ENCODE measurements at regions not wholly inside any gene's neighbourhood (a gene's known extent, or its start where the extent isn't known, plus 50 kb on each side); places are given as distances from the start of the nearest gene placed in this dataset.
A peak's percentile ranks its signal among the peaks of the same experiment; 100 is the strongest.
"Not testable (repeated sequence)": the region's sequence is repeated elsewhere in the genome, so short reads cannot be mapped to it uniquely, and the experiment has no call there.

DNA sequence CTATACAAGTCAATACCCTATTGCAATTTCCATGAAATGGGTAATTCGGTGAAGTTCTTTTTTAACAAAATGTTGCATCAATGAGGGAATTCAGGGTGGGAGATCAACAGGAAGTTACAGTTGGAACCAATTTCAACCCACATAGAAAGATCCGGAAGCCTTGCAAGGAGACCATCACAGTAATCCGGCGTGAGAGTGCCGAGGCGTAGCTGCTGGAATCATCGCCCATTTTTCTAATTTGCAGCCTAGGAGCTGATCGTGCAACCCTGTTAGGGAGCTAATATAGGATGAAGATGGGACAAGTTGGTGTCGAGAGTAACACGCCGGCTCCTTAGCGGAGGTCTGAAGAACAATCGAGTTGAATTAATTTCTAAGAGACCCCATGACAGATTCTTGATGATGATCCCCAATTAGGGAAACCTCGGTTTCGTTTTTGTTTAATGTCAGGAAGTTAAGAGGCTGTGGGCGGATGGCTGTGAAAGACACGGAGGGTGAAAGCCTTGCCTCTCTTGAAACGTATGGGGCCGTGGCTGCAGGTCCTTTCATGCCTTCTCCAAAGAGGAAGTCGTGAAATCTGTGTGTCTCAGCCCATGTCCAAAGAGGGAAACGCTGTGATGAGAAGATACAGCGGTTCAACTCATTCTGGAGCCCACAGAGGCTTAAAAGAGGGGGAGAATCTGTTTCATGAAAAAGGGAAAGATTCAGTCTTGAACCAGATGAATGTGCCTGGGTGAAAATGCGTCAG, 51.2 kb upstream of the CARD11 start:
- DNase-seq = peak in 11 of 51 donors; percentile 2 to 27 (median 8)

DNA sequence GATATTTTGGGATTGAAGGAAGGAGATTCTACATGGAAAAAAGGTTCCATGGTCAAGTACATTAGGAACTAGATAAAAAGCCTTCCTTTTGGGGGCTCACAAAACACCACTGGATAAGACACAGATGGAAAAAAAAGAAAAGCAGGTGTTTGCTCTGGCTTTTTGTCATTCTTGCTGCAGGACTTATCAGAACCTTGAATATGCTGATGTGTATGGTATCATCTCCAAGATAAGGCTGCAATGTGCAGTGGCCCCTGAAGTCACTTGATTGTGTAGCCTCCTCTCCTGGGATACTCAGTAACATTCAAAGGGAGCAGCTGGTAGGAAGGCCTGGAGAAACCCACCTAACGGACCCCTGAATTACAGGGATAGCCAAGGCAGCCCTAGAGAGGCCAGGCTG, 54.1 kb upstream of the CARD11 start:
- no peak for DNase-seq

DNA sequence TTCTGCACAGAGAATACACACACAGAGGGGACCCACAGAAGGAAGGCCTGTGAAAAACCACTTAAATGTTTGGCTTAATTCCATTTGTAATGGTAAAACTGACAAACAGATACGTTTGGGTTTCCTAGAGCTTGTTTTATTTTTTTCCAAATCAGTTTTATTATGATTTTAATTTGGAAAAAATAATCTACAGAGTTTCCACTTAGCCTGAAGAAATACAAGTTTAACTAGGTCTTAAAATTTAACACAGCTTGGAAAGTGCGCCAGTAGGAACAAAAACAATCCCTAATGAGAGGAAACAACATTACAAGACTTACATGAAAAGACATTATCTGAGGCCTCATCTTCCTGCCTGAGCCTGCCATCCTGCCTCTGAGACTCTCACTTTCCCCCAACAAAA, 58.5 kb upstream of the CARD11 start:
- DNase-seq = no peak

DNA sequence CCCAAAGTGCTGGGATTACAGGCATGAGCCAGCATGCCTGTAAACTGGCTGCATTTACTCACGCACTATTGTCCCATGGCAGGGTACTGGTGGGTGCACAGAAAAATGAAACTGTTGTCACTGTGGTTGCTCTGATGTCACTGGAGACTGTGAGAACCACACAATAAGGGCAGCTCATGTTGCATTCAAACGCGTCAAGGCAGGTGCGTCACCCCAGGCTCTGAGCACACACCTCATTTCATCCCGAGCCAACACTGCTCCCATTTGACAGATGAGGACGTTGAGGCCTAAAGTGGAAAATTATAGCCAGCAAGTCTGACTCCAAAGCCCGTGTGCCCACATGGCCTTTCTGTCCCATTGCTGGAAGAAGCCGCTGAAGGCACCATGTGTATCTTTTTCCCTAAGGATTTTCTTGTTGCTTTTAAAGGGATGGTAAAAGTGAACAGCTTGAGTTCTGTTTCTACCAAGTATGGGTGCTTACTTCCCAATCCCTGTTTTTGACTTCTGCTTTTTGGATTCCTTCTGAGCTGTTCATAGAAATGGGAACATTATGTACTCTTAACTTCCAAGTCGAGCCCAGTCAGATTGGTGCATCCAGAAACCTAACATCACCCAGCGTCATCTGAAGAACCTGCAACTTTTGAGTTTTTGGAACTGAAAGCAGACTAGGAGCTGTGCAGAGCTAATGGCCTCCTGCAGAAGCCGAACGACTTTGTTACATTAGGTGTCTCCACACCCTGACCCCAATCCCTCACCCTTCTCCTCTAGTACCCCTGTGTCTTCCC, 60.1 kb upstream of the CARD11 start:
- peak in 1 of 51 donors; percentile 18 for DNase-seq

DNA sequence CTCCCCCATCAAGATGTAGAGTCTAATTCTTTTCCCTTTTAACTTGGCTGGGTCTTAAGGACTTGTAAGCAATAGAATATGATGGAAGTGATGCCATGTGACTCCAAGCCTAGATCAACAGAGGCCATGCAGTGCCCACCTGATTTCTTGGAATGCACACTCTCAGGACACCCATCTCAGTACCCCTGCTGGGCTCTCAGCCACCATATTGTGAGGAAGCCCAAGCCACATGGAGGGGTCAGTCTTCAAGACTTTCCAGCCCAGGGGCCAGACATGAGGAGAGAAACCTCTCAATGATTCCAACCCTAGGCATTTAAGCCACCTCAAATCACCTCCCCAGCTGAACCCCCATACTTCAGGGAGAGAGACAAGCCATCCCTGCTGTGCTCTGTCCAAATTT, 62.2 kb upstream of the CARD11 start:
- no peak for DNase-seq

DNA sequence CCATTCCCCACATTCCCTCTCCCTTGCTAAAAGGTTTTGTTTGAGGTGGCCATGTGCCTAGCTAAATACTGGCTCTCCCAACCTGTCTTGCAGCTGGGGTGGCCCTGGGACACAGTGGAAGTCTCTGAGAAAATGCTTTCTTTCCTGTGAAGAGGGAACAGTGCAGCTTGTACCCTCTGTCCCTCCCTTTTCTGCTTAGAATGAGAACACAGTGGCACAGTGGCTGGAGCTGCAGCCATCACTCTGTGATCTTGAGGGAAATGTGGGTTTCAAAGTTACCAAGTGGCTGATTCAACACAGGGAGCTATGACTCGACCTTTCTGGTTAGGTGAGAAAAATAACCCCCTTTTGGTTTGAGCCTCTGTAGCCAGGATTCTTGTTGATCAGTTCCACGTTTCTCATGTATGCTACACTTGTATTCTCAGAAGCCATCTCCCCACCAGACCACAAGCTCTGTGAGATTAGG, 62.7 kb upstream of the CARD11 start:
- DNase-seq = no peak

DNA sequence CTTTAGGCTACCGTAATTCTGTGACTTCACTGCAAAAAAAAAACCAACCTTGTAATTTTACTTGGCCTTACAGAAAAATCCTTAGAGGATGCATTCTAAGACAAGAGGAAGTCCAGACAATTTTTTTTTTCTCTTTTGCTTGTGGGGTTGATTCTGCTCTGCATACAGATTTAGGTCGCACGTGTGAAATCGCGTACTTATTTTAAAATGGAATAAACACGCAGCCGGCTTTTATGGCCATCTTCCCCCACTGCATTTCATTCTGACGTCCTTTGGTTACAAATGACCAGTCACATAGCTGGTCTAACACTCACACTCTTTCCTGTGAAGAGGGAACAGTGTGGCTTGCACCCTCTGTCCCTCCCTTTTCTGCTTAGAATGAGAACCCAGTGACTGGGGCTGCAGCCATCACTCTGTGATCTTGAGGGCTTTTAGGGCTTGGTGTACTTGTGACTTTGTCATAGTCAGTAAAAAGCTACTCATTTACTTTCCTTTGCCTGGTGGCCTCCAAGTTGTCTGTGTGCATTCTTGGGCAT, 63.6 kb upstream of the CARD11 start:
- DNase-seq = no peak

DNA sequence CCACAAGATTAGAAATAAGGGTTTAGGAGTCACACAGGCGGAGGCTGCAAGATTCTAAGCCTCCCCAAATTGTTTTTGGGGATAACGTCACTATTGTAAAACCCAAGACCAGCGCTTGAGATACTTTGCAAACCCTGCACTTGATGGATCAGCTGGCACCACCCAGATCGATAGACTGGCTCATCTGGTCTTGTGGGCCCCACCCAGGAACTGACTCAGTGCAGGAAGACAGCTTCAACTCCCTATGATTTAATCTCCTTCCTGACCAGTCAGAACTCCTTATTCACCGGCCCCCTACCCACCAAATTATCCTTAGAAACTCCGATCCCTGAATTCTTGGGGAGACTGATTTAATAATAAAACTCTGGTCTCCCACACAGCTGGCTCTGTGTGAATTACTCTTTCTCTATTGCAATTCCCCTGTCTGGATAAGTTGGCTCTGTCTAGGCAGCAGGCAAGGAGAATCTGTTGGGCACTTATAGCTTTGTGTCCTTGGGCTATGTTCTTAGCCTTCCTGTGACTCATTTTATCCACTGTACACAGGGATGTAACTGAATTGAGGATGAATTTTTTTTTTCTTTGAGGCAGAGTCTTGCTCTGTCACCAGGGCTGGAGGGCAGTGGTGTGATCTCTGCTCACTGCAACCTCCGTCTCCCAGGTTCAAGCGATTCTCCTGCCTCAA, 64.4 kb upstream of the CARD11 start:
- no peak for DNase-seq

DNA sequence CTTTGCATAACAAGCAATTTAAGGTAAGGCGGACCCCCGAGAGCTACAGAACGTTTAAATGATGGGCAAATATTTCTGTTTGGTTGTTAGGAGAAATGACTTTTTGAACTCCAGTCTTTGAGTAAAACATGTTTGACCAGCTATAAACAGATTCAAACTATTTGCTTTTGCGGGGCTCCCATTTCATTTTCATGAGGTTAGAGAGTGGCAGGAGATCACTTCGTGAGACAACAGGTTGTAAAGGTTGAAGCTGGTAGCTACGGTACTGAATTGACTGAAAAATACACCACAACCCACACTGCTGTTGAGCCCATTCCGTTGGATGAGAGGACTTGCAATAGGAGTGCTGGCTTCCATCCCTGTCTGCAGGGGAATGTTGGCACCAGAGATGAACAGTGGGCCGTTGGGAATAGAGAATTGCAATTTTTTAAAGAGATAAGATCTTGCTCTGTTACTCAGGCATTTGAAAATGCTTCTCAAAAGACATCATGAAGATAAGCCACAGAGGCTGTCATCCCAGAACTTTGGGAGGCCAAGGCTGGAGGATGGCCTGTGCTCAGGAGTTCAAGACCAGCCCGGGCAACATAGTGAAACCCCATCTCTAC, 65.7 kb upstream of the CARD11 start:
- DNase-seq = no peak

DNA sequence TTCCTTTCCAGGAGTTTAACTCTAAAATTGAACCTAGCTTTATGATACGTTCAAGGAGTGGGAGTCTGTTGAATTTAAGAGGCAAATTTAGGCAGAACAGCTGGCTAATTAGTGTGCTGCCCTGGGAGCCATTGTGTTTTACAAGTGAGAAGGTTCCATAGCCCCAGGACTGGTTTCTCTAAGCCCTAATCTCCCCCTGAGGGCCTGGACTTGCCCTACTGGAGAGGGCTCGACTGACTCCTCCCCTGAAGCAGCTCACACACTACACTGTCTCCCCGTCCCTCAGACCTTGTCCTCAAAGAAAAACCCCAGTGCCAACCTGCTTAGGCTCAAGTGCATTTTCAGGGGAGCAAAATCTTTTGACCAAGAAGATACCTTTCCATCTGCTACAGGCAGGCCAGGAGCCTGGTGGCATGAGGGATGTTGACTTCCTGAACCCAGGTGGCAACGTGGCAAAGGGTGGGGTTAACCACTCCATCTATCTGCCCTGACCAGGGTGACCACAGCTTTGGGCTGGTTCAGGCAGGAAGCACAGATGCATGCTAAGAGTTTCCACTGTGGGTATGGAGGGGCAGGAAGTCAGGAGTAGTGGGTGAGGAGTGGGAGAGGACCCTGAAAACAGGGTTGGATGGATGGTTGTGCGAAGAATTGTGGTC, 68.9 kb upstream of the CARD11 start:
- DNase-seq = no peak

DNA sequence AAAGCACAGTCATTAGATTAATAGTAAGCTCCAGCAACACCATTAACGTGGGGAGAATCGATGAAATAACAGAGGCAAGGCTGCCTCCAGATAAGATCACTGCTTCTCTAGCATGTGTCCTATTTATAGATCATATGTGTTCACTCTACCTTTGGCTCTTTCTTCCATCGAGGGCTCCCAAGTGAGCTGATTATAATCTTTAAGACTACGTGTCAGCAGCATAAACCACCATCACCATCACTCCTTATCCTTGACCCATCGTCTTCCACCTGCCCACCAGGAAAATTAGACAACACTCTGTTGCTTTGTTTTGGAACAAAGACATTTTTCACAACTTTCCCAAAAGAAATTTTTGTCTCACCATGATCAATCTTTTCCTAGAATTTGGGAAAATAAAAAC, 71.2 kb upstream of the CARD11 start:
- DNase-seq = no peak

DNA sequence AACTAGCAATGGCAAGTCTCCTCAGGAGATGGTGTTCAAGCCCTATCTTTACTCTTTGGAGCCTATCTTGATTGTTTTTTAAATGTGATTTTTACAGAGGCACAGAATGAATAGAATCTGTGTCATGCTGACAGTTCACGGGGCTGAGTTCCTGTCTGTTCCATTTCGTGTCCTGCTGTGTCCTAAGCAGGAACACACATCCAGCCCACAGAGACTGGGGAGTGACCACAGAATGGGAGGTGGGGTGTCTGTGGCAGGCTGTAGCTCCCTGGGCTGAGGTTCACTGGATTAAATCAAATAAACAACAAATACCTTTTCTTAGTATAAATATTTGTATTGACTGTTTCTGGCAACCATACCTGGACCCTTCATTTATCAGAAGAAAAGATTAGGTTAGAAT, 73.4 kb upstream of the CARD11 start:
- no peak for DNase-seq

DNA sequence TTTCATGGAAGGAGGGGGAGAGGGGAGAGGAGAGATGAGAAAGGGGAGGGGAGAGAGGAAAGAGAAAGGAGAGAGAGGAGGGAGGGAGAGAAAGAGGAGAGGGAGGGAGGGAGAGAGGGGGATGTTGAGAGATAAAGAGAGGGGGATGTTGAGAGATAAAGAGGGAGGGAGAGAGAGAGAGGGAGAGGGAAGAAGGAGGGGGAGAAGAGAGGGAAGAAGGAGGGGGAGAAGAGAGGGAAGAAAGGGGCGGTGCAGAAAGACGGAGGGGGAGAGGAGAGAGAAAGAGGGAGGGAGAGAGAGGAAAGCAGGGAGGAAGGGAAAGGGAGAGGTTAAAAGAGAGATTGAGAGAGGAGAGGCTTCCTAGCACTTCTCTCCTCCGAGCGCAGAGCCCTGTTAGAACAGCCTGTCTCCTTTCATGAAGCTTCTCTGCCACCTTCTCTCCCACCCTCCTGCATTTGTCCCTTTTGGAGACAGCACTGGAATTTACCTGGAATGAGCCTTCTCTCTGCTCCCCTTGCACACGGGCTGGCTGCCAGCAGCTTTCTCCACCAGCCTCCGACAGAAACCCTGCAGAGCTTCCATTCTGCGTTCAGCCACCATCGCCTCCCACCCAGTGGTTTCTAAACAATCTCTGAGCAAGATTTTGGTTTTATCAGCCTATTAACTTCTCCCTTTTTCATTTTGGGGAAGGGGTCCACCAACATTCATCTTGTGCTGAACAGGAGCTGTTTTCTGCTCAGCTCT, 74.0 kb upstream of the CARD11 start:
- DNase-seq = no peak

DNA sequence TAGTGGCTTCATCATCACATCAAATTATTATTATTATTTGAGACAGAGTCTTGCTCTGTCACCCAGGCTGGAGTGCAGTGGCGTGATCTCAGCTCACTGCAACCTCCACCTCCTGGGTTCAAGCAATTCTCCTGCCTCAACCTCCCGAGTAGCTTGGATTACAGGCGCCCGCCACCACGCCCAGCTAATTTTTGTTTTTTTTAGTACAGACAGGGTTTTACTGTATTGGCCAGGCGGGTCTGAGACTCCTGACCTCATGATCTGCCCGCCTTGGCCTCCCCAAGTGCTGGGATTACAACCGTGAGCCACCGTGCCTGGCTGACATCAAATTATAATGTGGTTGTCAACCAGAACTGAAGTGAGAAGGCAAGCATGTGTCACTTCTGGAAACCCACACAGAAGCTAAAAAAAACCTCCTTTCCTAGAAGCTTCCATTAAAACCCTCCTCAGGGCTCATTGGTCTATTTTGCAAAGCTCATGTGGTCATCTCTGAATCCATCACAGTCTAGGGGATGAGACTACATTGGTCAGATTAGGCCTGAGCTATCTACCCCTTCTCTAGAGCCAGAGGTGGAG, 75.8 kb upstream of the CARD11 start:
- not testable (repeated sequence) for DNase-seq

DNA sequence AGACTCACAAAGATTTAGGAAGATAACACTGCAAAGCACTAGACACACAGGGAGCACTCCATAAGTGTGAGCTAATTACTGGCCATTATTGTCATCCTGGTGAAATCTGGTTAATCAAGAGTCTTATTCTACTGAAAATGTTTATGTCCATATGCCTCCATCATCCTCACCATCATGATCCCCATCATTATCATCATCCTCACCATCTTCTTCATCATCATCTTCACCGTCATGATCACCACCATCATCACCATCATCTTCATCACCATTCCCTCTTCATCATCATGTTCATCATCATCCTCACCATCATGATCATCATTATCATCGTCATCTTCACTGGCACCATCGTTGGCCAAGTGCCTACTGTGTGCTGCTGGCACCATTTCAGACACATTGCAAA, 76.3 kb upstream of the CARD11 start:
- DNase-seq = no peak

DNA sequence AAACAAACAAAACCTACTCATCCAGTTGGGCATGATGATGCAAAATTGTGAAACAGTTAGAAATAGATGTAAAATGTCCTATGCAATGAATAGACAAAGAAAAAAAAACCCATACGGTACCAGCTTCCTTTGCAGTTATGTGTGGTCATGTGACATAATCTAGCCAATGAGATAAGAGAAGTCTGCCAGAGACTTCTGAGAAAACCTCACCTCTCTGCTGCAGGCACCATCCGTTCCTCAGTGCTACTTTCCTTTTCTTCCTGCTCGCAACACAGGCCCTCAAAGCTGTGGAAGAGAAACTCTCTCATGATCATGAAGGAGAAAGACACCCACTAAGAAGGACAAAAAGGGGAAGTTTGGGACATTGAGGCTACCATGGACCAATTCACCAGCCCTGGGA, 76.8 kb upstream of the CARD11 start:
- no peak for DNase-seq

DNA sequence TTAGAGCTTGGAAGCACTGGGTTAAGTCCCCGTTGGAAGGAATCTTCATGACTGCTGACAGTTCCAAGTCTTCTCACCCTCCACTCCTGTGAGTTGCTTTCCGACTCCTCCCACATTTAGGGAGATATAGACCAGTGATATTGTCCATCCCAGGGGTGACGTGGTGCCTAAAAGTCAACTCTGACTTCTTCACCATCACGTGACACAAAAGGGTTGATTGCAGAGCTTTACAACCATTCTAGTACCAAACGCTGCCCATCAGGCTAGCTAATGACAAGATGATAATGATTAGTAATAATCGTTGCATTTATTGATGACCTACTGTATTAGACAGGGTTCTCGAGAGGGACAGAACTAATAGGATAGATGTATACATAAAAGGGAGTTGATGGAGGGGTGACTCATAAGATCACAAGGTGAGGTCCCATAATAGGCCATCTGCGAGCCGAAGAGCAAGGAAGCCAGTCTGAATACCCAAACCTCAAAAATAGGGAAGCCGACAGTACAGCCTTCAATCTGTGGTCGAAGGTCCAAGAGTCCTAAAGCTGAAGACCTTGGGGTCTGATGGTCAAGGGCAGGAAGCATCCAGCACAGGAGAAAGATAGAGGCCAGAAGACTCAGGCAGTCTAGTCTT, 85.3 kb upstream of the CARD11 start:
- no peak for DNase-seq

DNA sequence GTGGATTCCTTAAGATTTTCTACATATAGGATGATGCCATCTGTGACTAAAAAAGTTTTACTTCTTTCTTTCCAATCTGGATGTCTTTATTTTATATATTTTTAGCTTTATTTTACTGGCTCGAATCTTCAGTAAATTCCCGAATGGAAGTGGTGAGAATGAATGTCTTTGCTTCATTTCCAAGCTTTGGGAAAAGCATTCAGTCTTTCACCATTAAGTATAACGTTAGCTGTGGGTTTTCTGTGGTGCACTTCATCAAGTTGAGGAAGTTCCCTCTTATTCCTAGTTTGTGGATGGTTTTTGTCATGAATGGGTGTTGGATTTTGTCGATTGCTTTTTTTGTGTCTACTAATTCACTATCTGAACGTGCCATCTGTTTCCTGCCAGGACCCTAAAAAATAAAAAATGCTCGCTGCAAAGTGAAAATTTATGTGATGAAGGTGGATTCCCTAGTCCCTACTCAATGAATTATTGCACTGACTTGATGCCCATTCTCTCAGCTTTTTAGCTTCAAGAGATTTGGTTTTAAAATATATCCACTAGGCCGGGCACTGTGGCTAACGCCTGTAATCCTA, 90.2 kb upstream of the CARD11 start:
- no peak for DNase-seq

DNA sequence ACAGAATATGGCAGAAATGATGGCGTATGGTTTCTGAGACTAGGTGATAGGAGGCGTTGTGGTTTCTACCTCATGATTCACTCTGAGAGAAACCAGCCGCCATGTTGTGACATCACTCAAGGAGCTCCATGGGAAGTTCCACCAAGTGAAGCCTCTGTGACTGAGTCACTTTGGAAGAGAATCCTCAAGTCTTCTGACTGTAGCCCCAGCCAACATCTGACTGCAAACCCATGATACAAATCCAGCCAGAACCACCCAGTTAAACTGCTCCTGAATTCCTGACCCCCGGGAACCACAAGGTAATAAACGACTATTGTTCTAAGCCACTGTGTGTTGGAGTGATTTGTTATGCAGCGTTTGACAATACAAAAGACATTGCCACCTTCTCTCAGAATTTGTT, 91.1 kb upstream of the CARD11 start:
- DNase-seq = no peak

Data from hypothalamus (tissue), 51 donors.